WTC11 (cell line): ENCODE measurements at regions not wholly inside any gene's neighbourhood (a gene's known extent, or its start where the extent isn't known, plus 50 kb on each side); places are given as distances from the start of the nearest gene placed in this dataset.

Experiments used
- ATAC-seq: fragments of 200-7000 bp; cut with Tn5 transposase; 2 replicates; pipeline ENCODE4 v1.10.0; 2021; ENCODE audit warnings: mild to moderate bottlenecking, moderate library complexity
- CTCF ChIA-PET: fragments of 300-600 bp; sonication (Branson Sonifier 250); formaldehyde crosslinking; loops from one replicate; lab custom pipeline; 2021; ENCODE audit warnings: antibody characterized with exemption; lab: Charles Lee
- POLR2A ChIA-PET: fragments of 350-600 bp; sonication (Branson Sonifier 250); formaldehyde crosslinking; loops from one replicate; lab custom pipeline; 2021; ENCODE audit warnings: antibody characterized with exemption; lab: Charles Lee
- DNase-seq: peaks from one replicate; pipeline ENCODE4 v3.0.0; 2021; ENCODE audit warnings: low spot score
- H3K27ac Mint-ChIP-seq: 2 replicates; pipeline ENCODE4 v1.8.0; 2021; ENCODE audit warnings: mixed read lengths
- H3K27me3 Mint-ChIP-seq: 2 replicates; pipeline ENCODE4 v1.8.0; 2021; ENCODE audit warnings: low read depth, mild to moderate bottlenecking, moderate library complexity, mixed read lengths
- H3K36me3 Mint-ChIP-seq: 2 replicates; pipeline ENCODE4 v1.8.0; 2021; ENCODE audit warnings: mixed read lengths
- H3K4me1 Mint-ChIP-seq: 2 replicates; pipeline ENCODE4 v1.8.0; 2022; ENCODE audit warnings: mixed read lengths
- H3K4me3 Mint-ChIP-seq: 2 replicates; pipeline ENCODE4 v1.8.0; 2021; ENCODE audit warnings: mild to moderate bottlenecking, moderate library complexity, mixed read lengths
- H3K9me3 Mint-ChIP-seq: 2 replicates; pipeline ENCODE4 v1.8.0; 2021; ENCODE audit warnings: mixed read lengths
- ATF6 ChIP-seq: sonication (generic); formaldehyde crosslinking; IDR thresholded peaks from 2 replicates; pipeline ENCODE4 v1.8.1; 2023; ENCODE audit warnings: mild to moderate bottlenecking, missing genetic modification reagents
- CREB1 ChIP-seq: sonication (generic); formaldehyde crosslinking; IDR thresholded peaks from 2 replicates; pipeline ENCODE4 v1.8.0; 2023; ENCODE audit warnings: mild to moderate bottlenecking, missing genetic modification reagents
- EMX1 ChIP-seq: fragments of 250-450 bp; sonication (Bioruptor Pico); IDR thresholded peaks from 2 replicates; pipeline ENCODE4 v1.8.0; 2021; ENCODE audit warnings: mild to moderate bottlenecking
- FOXP1 ChIP-seq: sonication (generic); formaldehyde crosslinking; IDR thresholded peaks from 2 replicates; pipeline ENCODE4 v1.8.0; 2022; ENCODE audit warnings: missing genetic modification reagents, mild to moderate bottlenecking, moderate library complexity, borderline replicate concordance
- GTF2I ChIP-seq: fragments of 250-450 bp; sonication (Bioruptor Pico); conservative IDR thresholded peaks from 2 replicates; pipeline ENCODE4 v1.4.0; 2021; ENCODE audit warnings: mild to moderate bottlenecking
- IRF1 ChIP-seq: sonication (generic); formaldehyde crosslinking; IDR thresholded peaks from 2 replicates; pipeline ENCODE4 v1.8.0; 2023; ENCODE audit warnings: missing genetic modification reagents
- NFATC4 ChIP-seq: fragments of 250-450 bp; sonication (Bioruptor Pico); IDR thresholded peaks from 2 replicates; pipeline ENCODE4 v1.9.0; 2021; ENCODE audit warnings: mild to moderate bottlenecking
- PRRX2 ChIP-seq: fragments of 250-450 bp; sonication (Bioruptor Pico); IDR thresholded peaks from 2 replicates; pipeline ENCODE4 v1.8.0; 2021; ENCODE audit warnings: mild to moderate bottlenecking
- TCF7 ChIP-seq: sonication (generic); formaldehyde crosslinking; IDR thresholded peaks from 2 replicates; pipeline ENCODE4 v1.8.0; 2022; ENCODE audit warnings: mild to moderate bottlenecking, low read depth, missing genetic modification reagents, moderate library complexity
- TEAD4 ChIP-seq: sonication (generic); formaldehyde crosslinking; IDR thresholded peaks from 2 replicates; pipeline ENCODE4 v1.8.0; 2022; ENCODE audit warnings: mild to moderate bottlenecking, missing genetic modification reagents
- ZBTB43 ChIP-seq: sonication (generic); formaldehyde crosslinking; IDR thresholded peaks from 2 replicates; pipeline ENCODE4 v1.8.1; 2023; ENCODE audit warnings: mild to moderate bottlenecking, missing genetic modification reagents
- ZNF263 ChIP-seq: sonication (generic); formaldehyde crosslinking; IDR thresholded peaks from 2 replicates; pipeline ENCODE4 v1.8.1; 2022; ENCODE audit warnings: low read depth, mild to moderate bottlenecking, moderate library complexity, missing genetic modification reagents
- ZNF396 ChIP-seq: fragments of 250-450 bp; sonication (Bioruptor Pico); IDR thresholded peaks from 2 replicates; pipeline ENCODE4 v1.8.0; 2021; ENCODE audit warnings: mild to moderate bottlenecking, moderate library complexity, borderline replicate concordance
- ZNF416 ChIP-seq: fragments of 250-450 bp; sonication (Bioruptor Pico); IDR thresholded peaks from 2 replicates; pipeline ENCODE4 v1.9.0; 2021; ENCODE audit warnings: mild to moderate bottlenecking, inconsistent platforms
- TF ChIP-seq, protein P1 (sequence below): sonication (generic); formaldehyde crosslinking; IDR thresholded peaks from 2 replicates; pipeline ENCODE4 v1.8.1; 2022; ENCODE audit warnings: low read depth, mild to moderate bottlenecking, moderate library complexity, missing genetic modification reagents, borderline replicate concordance

- ChIA-PET CTCF (no interaction called here), POLR2A (interaction anchor here (1.0 kb wide), 1 partner anchor 382 kb away, joined by 5 read pairs; no protein-coding TSS in a partner anchor)
- no peak for TF ChIP-seq IRF1 (CRISPR knock-in tag)
- no peak for TF ChIP-seq ZNF263 (CRISPR knock-in tag)
- no peak for TF ChIP-seq GTF2I (CRISPR knock-in tag)
- ATAC-seq, result no peak
- Mint-ChIP-seq H3K36me3 (no peaks in the 10 kb centered on the region), H3K4me1 (no peaks in the 10 kb centered on the region), H3K4me3 (no peak overlapping the region), H3K9me3 (no peaks in the 10 kb centered on the region), H3K27ac (no peak overlapping the region), H3K27me3 (no peaks in the 10 kb centered on the region)
- no peak for DNase-seq
These were observed 516.2 kb upstream of the POT1 start for GRCh38 chr7:125445836-125446235.

DNA sequence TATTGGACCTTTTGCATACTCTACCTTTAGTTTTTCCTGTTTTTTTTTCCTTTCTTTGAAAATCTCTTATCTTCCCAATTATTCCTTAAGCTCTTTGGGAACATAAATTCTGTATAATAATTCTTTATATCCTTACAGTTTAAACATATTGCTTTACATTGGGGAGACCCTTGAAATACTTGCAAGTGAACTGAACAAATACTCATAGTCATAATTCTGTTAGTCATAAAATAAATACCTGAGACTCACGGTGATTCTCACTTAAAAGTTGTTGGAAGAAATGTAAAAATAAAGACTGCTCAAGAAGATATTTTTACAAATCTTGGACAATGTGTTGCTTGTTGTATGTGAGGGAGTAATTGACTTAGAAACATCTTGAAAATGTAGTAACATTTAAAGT lies 515.2 kb upstream of the POT1 start:
- Mint-ChIP-seq H3K27me3 (no peaks in the 10 kb centered on the region), H3K4me1 (no peaks in the 10 kb centered on the region), H3K27ac (no peak overlapping the region), H3K4me3 (no peak overlapping the region), H3K9me3 (peaks cover 6% of the 10 kb centered on the region; the same call in 1 of the 2 replicates), H3K36me3 (no peaks in the 10 kb centered on the region)
- DNase-seq (no peak), ATAC-seq (no peak)
- TF ChIP-seq PRRX2 (CRISPR knock-in tag) (no peak), ZBTB43 (CRISPR knock-in tag) (no peak)
- CTCF ChIA-PET, result no interaction called here
- POLR2A ChIA-PET, result no interaction called here

GRCh38 chr7:125436220-125436619 lies 506.6 kb upstream of the POT1 start:
- peaks cover 8% of the 10 kb centered on the region; the same call in 1 of the 2 replicates for H3K9me3 Mint-ChIP-seq
- H3K36me3 Mint-ChIP-seq, result no peaks in the 10 kb centered on the region
- POLR2A ChIA-PET, result no interaction called here
- DNase-seq, result no peak
- H3K27ac Mint-ChIP-seq, result no peak overlapping the region
- ATAC-seq, result no peak
- CTCF ChIA-PET, result no interaction called here
- TF ChIP-seq EMX1 (CRISPR knock-in tag) (no peak), IRF1 (CRISPR knock-in tag) (no peak), ZNF396 (CRISPR knock-in tag) (no peak), ATF6 (CRISPR knock-in tag) (no peak), TEAD4 (CRISPR knock-in tag) (no peak), FOXP1 (no peak), NFATC4 (CRISPR knock-in tag) (no peak), CREB1 (CRISPR knock-in tag) (no peak), TCF7 (CRISPR knock-in tag) (no peak), ZNF416 (CRISPR knock-in tag) (no peak)
- TF ChIP-seq, protein P1, sequence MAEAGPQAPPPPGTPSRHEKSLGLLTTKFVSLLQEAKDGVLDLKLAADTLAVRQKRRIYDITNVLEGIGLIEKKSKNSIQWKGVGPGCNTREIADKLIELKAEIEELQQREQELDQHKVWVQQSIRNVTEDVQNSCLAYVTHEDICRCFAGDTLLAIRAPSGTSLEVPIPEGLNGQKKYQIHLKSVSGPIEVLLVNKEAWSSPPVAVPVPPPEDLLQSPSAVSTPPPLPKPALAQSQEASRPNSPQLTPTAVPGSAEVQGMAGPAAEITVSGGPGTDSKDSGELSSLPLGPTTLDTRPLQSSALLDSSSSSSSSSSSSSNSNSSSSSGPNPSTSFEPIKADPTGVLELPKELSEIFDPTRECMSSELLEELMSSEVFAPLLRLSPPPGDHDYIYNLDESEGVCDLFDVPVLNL (CRISPR knock-in tag), result no peak
- TF ChIP-seq, all 79 proteins: peak for 0
- Mint-ChIP-seq H3K4me3 (no peak overlapping the region), H3K4me1 (no peaks in the 10 kb centered on the region), H3K27me3 (no peaks in the 10 kb centered on the region)
